ENCODE measurements at regions not wholly inside any gene's neighbourhood (a gene's known extent, or its start where the extent isn't known, plus 50 kb on each side); places are given as distances from the start of the nearest gene placed in this dataset.

DNA sequence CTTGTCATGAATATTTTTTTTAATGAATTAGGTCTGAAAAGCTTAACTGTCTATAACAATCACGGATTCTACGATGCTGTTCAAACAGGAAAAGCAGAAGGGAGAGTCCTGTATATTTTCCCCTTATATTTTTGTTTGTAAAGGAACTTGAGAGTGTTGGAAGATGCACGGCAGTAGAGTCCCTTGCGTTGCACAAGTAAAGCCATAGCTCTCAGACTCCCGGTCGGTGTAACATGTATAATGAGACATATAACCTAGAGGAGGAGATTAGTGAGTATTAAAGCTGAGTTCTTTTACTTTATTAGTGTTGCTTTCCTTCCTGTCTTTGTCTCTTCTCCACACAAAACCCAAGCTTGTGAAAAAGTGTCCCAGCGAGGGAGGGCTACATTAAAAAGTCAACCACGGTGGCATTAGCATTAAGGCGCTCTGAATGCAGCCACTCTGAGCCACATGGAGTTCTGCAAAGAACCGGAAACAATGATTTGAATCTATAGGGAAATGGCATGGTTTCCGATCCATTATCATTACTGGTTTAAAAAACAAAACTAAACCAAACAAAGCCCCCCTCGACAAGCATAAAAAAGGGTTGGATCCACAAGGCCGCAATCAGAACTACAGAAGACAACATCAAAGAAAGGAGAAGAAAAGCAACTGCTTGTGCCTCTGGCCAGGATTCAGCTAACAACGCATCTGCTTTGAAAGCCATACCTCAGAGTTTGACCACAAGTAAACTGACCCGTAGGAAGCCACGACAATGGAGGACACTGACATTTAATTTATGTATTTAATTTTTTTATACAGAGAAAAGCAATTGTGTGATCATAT is 356.8 kb downstream of the LMO4 start:
- DNase-seq: no peak

DNA sequence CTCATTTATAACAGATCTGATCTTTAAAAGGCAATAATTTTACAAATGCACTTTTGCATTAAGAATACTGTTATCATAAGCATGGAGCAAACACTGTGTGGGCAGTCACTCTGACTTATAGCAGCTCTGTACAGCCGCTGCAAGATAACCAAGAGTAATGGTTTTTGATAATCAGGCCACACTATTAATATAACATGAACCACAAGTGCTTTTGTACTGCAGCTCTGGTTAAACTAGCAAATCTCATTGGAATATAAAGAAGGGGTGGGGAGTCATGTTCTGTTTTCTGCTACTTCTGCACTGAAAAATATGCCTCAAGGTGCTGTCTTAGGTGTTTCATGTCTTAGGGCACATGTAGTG is 357.4 kb downstream of the LMO4 start:
- no peak for DNase-seq

DNA sequence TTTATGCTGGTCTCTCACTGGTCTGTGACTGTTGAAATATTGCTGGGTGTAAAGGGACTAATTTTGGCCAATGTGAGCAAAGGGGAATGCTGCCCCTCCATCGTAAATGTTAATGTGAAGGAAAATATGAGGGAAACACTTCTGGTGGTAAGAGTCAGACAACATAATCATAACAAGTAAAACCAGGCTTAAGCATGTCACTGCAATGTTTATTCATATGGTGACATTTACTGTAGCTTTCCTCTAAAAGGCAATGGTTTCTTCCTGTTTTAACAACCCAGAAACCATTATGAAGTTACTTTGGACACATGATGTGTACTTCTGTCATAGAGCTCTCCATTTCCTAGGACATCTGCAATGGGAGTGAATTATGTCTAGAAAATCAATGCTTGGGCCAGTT is 358.0 kb downstream of the LMO4 start:
- DNase-seq: no peak

DNA sequence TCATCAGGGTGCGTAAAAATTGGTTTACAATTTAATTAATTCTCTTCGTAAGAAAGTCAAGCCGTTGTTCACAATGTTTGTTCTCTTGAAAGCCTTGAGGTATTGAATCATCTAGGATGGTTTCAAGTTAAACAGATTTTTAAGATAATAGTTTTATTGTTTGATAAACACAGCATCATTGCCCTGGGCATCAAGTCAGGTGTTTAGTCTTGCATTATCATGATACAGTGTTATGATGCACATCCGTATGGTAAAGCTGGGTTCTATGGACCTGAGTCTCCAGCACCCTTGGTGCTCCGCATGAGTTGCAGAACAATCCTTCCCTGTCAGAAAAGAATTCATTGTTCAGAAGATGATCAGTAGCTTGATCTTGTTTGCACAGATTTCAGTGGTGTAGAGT is 359.5 kb downstream of the LMO4 start:
- no peak for DNase-seq

DNA sequence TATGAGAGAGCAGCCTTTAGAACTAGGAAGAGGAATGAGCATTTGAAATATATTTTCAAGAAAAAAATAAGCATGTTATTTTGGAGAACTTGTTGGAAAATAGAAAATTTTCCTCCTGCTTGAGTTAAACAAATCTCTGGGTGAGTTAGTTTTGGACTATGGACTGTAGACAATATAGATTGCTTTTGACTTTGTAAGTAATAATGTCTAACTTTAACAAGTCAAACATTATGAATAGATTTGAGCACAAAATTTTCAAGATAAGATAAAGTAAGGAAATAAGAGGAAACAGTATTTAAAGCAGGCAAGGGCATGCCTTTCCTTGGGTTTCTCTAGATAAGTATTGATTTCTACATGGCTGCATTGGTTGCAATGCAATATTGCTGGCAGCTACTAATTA is 360.8 kb downstream of the LMO4 start:
- DNase-seq: no peak

DNA sequence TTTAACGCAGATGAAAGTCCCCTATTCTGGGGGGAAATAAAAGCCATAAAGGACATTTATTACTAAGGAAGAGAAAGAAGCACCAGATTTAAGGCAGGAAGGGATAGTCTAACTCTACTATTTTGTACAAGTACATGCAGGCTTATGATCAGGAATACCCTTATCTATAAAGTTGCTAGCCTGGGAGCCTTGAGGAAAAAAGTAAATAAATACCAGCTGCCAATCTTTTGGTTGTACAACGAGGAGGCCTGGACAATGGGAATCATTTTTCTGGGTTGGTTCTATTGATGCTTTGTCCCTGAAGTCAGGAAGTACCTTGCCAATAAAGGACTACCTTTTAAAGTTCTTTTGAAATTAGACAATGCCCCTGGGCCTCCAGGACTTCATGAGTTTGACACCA is 367.8 kb downstream of the LMO4 start:
- DNase-seq: no peak

DNA sequence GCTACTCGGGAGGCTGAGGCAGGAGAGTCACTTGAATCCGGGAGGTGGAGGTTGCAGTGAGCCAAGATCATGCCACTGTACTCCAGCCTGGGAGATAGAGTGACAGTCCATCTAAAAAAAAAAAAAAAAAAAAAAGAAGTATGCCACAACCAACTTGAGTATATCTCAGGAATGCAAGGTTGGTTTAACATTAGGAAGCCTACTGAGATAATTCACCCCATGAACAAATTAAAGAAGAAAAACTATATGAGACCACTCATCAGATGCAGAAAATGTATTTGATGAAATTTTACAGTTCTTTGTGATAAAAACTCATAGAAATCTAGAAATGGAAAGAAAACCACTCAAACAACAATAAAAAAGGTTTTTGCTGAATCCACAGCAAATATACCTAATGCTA is 373.8 kb downstream of the LMO4 start:
- DNase-seq: no peak

DNA sequence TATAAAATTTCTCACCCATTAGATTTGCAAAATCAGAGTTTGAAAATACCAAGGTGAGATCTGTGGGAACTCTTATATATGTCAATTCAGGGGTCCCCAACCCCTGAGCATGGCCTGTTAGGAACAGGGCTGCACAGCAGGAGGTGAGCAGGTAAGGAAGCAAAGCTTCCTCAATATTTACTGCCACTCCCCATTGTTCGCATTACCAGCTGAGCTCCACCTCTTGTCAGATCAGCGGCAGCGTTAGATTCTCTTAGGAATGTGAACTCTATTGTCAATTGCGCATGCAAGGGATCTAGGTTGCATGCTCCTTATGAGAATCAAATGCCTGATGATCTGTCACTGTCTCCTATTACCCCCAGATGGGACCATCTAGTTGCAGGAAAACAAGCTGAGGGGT is 376.6 kb downstream of the LMO4 start:
- no peak for DNase-seq

DNA sequence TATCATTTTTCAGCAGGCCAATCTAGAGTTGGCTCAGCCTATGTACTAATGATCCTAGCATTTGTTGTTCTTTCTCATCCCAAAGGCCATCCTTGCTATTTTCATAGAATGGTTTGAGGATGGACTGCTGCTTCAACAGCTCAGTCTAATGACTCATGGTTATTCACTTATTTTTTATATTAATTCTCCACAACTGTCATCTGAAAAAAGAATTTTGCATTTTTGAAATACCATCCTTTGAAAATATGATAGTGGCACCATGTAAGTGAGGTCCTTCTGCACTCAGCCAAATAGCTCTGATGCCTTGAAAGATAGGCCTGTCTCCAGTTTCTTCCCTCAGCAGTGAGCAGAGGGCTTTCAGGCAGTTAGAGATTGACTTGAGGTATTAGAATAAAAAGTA is 377.5 kb downstream of the LMO4 start:
- DNase-seq: no peak

DNA sequence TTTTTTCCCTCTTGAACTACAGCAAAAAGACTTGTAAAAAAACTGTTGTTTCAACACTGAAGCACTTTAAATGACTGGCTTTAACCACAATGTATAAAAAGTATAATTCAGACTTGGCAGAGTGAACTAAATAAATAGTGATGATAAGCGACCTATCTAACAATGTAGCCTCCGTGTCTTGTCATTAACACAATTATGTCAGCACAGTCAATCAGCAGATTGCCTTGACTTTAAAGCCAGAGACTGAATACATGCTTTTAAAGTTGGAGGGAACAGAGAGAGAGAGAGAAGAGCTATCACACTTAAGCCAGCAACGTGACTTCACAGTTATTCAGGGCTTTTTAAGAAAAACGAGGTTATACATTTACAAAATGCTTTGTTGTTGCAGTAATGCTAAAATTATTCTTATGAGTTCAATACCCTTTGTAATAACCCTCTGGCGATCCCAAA is 378.1 kb downstream of the LMO4 start:
- no peak for DNase-seq

DNA sequence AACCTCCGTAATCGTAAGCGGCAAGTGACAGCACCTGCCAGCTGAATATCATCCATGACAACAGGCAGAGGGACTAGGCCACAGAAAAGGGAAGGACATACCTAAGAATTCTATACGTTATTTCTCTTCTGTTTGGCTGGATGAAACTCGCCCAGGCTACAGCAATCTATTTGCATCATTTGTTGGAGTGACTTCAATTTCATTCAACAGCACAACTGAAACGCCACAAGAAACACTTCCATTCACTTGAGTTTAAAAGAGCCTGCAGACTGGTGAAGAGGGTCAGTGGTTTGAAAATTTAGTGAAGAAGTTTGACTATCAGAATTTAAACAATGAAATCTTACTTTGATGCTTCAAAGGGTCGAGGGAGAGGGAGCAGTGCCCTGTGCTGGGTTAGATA is 378.7 kb downstream of the LMO4 start:
- no peak for DNase-seq

DNA sequence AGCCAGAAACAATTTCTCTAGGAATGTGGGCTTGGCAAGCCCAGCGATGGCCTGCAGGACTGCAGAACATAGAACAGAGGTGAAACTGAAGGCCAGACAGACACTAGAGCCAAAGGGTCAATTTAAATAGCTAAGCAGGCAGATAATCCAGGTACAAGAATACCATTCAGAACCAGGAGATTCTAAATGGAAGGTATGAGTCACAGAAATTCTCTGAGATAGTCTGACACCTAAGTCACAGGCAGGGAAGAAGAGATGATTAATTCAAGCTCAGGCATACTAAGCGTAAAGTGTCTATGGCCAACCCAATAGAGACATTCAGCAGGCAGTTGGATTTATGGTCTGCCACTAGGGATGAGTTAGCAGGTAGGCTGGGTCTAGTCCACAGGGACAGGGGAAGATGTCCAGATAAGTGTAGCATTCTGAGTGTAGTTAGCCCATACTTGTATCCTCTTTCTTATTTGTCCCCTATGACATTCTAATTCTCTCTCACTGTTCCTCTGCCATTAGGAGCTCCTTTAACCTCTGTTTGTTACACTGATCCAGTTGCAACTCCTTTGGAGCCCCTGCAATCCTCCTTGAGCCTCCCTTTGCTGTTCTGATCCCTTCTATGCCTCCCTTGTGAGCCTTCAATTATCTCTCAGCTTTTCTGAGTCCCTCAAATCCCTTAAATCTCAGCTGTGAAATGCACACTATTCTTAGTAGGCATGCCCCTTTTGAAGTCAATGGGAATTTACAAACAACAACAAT is 383.8 kb downstream of the LMO4 start:
- no peak for DNase-seq

DNA sequence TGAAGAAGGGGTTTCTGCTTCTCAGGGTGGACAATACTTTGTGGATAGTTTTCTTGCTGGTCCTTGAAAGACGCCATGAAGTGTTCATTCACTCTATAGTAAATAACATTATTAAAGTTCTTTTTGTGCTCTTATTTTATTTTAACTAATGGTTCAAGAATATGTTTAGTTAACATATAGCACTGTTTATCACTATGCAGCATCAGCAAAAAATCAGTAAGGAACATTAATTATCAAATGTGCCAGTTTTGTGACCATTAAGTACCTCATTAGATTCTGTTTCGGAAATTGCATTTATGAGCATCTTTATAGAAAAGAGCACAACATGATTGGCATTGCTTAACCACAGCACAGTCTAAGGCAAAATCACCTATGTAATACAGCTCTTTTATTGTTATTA is 385.6 kb downstream of the LMO4 start:
- no peak for DNase-seq

DNA sequence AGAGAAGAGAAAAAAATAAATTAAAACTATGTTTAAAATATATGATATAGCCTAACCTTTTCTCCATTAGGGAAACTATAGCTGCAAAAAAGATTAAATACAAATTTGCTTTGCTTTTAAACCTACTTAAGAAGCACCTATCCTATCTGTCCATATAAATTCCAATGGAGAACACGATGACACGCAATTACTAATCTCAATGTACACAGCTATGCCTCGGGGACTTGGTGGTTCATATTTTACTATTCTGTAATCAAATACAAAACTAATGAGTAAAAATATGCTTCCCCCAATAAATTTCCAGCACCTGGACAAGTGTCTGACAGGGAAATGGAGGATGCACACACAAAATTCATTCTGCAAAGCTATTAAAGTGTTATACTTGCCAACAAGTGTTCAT is 386.4 kb downstream of the LMO4 start:
- DNase-seq: no peak

DNA sequence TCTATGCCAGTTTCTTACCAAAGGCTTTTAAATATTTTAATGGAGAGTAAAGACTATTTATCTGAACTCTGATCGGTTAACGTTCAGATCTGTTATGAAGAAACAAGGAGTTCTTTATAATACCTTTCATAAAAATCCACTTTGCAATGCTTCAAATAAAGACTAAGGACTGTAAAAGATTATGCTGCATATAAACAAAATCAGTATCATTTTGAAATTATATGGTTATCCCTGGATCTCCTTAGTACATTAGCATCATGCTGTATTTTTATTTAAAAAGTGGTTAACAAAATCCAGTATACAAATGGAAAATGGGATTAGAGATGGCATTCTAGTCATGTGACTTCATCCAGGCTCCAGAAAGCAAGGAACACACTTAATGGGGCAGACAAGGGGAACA is 386.8 kb downstream of the LMO4 start:
- DNase-seq: no peak

DNA sequence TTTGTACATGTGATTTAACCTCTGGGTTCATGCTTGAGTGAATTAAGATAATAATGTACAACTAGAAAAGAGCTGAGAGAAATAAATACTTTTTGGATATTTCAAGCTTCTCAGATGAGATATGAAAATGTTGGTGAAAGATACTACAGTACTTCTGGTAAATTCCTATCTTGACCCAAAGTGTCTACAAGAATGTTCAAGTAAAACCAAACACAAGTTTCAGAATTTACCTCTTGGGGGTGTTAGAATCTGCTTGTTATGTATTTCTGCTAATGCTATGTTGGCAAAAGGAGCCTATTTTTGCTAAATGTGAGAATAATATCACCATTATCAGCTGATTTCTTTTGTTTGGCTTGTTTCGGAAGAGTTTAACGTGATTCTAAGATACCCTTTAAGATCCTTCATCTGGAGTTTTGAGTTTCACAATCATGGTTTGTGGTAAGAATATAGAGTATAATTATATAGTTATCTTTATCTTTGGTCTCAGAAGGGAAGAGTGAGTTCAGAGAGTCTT is 388.5 kb downstream of the LMO4 start:
- DNase-seq: no peak

DNA sequence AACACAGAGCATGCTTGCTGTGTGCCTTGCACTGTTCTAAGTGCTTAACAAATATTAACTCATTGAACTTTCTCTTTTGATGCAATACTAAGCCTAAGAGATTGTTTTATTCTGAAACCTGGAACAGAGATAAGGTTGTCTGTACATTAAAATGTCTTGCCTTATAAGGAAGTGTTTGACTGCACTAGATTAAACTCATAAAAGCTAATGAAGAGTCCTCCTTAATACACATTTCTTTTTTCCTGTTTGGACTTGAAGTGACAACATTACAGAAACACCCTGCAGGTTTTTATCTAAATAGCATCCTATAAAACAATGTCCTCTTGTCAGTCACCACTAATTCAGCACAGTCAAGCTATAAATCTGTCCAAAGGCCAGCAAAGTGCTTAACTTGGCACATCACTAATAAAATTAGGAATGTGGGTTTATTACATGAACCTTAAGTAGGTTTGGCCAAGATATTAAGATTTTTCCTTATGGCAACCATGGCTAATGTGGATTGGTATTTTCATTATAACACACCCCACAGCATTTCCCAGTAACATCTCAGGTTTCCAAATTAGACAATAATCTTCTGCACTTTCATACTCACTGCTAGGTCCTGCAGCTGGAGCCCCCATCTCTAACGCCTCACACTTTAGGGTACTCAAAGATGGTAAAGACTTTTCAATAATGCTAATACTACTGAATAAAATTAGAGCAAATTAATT is 389.7 kb downstream of the LMO4 start:
- DNase-seq: no peak

DNA sequence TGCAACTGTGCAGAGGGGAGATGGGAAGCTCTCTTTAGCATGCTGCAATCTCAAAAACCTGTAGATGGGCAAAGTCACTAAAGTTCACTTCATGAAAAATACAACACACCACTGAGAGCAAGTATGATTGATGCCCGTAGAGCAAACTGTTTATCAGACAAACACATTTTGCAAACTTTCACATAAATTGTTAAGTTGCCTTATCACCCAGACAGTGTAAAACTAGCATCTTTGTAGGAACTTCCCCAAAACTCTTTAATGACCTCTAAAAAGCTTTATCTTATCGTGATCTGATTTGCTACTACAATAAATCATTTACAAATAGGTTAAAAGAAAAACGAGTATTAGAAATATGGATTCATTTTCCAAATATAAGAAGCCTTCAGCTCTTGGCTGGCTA is 391.0 kb downstream of the LMO4 start:
- no peak for DNase-seq

DNA sequence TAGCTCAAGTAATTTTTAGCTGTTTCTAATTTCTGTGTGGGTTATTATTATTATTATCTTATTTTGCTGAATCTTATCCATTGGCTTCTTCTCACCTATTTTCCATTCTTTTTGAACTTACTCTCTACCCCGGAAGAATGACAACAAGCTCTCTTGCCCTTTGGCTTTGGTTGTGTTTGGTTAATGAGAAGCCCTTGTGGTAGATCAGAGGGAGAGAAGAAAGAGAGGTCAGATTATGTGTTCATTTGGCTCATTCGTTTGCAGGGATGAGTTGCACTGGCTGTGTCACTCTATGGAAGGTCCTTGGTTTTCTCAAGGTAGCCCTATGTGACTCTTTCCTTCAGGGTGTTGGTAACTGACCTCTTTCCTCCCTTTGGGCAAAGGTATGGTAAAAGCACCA is 391.9 kb downstream of the LMO4 start:
- DNase-seq: no peak

DNA sequence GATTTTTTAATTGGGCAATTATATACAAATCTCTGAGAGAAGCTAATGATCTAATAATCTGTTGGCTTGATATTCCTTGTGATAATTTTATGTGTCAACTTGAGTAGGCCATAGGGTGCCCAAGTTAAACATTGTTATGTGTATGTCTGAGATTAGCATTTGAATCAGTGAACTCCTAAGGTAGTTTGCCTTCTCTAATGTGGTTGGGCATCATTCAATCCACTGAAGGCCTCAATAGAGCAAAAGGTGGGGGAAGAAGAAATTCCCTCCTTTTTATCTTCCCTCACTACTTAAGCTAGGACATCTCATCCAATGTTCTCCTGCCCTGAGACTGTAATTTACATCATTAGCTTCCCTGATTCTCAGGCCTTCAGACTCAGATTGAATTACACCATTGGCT is 394.5 kb downstream of the LMO4 start:
- DNase-seq: no peak

DNA sequence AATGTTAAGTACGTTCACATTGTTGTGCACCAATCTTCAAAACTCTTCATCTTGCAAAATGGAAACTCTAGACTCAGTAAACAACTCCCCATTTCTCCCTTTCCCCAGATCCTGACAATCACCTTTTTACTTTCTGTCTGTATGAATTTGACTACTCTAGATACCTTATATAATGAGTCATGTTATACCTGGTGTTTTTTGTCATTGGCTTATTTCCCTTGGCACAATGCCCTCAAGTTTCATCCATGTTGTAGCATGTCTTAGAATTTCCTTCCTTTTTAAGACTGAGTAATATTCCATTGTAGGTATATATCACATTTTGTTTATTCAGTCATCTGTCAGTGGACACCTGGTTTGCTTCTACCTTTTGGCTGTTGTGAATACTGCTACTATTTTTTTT is 399.5 kb downstream of the LMO4 start:
- DNase-seq: no peak

DNA sequence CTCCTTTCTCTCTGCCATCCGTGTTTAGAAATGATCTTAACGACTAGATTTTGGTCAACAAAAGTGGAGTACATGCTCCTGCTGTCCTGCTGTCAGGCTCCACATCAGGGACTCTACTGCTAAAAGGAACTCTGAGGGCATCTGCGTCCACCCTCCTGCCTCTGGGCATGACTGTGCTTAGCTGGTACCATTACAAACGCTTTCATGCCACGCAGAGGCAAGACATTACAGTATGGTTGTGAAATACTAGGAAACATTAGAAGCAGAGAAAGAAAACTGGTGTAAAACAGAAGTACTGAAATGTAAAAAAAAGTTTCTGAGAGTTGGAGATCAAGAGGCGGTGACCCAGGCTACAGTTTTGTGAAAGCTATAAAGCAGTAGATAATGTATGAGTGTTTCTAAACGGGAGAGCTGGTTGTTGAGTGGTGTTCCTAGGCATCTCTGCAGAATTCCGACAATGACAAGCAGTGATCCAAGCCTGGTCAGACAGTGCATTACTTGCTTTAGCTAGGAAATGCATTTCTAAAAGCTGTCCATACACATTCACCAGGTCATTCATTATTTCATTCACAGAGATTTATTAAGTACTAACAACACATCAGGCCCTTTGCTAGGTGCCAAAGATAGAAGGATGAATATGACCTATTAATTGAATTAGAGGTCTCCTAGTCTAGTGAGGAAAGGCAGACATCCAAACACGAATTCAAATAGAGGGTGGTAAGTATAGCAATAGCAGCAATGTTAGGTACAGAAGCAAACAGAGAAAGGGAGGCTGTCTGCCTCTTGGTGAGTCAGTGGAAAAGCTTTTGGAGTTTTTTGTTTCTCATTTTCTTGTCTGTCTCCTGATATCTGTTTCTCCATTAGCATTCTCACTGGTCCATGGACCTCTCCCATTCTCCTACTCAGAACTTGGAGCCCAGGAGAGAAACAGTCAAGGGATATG is 401.9 kb downstream of the LMO4 start:
- no peak for DNase-seq

DNA sequence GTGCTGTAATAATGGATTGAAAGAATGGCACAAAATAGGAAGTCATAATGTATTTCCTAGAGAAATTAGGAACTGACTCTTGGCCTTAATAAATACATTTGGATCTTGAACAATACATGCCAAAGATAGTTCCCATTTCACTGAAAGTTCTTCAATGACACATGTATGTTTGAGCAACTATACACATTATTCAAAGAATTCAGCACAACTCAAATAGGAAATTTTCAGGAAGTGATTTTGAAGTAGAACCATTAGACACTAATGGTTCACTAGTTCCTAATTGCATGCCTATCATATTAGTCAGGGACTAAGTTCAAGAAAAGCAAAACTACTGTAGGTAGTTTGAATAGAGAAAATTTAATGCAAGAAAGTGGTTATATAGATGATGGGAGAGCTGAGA is 404.7 kb downstream of the LMO4 start:
- DNase-seq: no peak

All from stimulated activated CD8-positive, alpha-beta memory T cell treated with anti-CD3 and anti-CD28 coated beads, Interleukin-4, amount 100 ng/mL, for 48 hours (primary cell).